K562 (cell line): ENCODE measurements at regions not wholly inside any gene's neighbourhood (a gene's known extent, or its start where the extent isn't known, plus 50 kb on each side); places are given as distances from the start of the nearest gene placed in this dataset.

Source experiments
- ATAC-seq: fragments of 200-7000 bp; cut with Tn5 transposase; 3 replicates; pipeline ENCODE4 v1.9.1; 2020; ENCODE audit warnings: moderate library complexity
- BruUV-seq: library from RNA; stranded (reverse); fragments of 400-500 nt; replicated peaks from 2 replicates; lab custom pipeline; 2021; lab: Mats Ljungman, UMichigan
- CTCF ChIA-PET: fragments of 300-600 bp; formaldehyde crosslinking; extraction: SDS; loops from one replicate; lab custom pipeline; 2021; ENCODE audit warnings: low intra/inter-chr PET ratio; lab: Yijun Ruan, JAX
- POLR2A ChIA-PET: fragments of 300-600, 350-650 bp; sonication (Branson Sonifier 250); formaldehyde crosslinking; extraction: SDS; loops from one replicate; lab custom pipeline; 2021; ENCODE audit warnings: antibody characterized with exemption, inconsistent platforms; lab: Yijun Ruan, JAX
- DNase-seq, 4 experiments: peaks; one replicate each; pipeline versions ENCODE4 v3.0.0 to v3.0.0-alpha.2; 2011 to 2018; ENCODE audit warnings: low spot score in 3 of 4, mixed read lengths in 3 of 4; ENCODE audit errors: extremely low read depth in 1 of 4
- FAIRE-seq: peaks from 2 replicates; lab custom pipeline; 2011; peaks lifted over from hg19 to GRCh38; lab: Jason Lieb, UNC
- H2AFZ ChIP-seq: 2 replicates; pipeline ENCODE4 v1.6.0; 2011; ENCODE audit warnings: low read depth, low read length, control low read depth, inconsistent platforms
- H3K27ac ChIP-seq: fragments of 200-600 bp; 3 replicates; pipeline ENCODE4 v1.8.0; 2011; ENCODE audit warnings: low read depth, mild to moderate bottlenecking, control low read depth, inconsistent platforms, low read length, moderate library complexity, mixed read lengths; ENCODE audit errors: extremely low read depth
- H3K27me3 ChIP-seq, 2 experiments: fragments of 300-600 bp in 1 of 2; 2 replicates in 1 of 2; 3 replicates in 1 of 2; pipeline versions ENCODE4 v1.6.0 to v1.8.0; 2011; ENCODE audit warnings: inconsistent platforms in 2 of 2, low read length in 2 of 2, mild to moderate bottlenecking in 1 of 2, mixed read lengths in 1 of 2, moderate library complexity in 1 of 2; ENCODE audit not compliant: control insufficient read depth in 2 of 2, insufficient read depth in 2 of 2
- H3K36me3 ChIP-seq: fragments of 300-600 bp; 3 replicates; pipeline ENCODE4 v1.8.0; 2011; ENCODE audit warnings: mild to moderate bottlenecking, low read length, inconsistent platforms; ENCODE audit not compliant: control insufficient read depth, insufficient read depth
- H3K4me1 ChIP-seq, 2 experiments: fragments of 200-600 bp in 1 of 2; replicated peaks in 1 of 2; 2 replicates in 1 of 2; 3 replicates in 1 of 2; pipeline versions ENCODE4 v1.5.1 to v1.8.0; 2011; ENCODE audit warnings: inconsistent platforms in 2 of 2, low read length in 2 of 2, mild to moderate bottlenecking in 1 of 2, mixed read lengths in 1 of 2, moderate library complexity in 1 of 2; ENCODE audit not compliant: control insufficient read depth in 2 of 2, insufficient read depth in 2 of 2
- H3K4me2 ChIP-seq: 2 replicates; pipeline ENCODE4 v1.6.1; 2011; ENCODE audit warnings: low read length, control low read depth, inconsistent platforms, mixed read lengths; ENCODE audit not compliant: insufficient read depth
- H3K4me3 ChIP-seq: fragments of 200-600 bp; sonication (generic), shearing (Covaris generic); 2 replicates; pipeline ENCODE4 v1.5.1; 2016; ENCODE audit warnings: control low read depth, inconsistent platforms
- H3K79me2 ChIP-seq: fragments of 200-600 bp; 3 replicates; pipeline ENCODE4 v1.8.0; 2011; ENCODE audit warnings: low read length, inconsistent platforms; ENCODE audit not compliant: control insufficient read depth, insufficient read depth
- H3K9ac ChIP-seq, 2 experiments: 2 replicates each; pipeline versions ENCODE4 v1.6.0 to v1.6.1; 2011; ENCODE audit warnings: low read depth in 2 of 2, low read length in 2 of 2, control low read depth in 1 of 2, inconsistent platforms in 1 of 2, mild to moderate bottlenecking in 1 of 2, mixed read lengths in 1 of 2; ENCODE audit not compliant: insufficient read depth in 1 of 2
- H3K9me1 ChIP-seq: one replicate; pipeline ENCODE4 v1.6.0; 2011; ENCODE audit warnings: inconsistent platforms, mild to moderate bottlenecking, low read length, moderate library complexity; ENCODE audit not compliant: control insufficient read depth, insufficient read depth
- H3K9me3 ChIP-seq: replicated peaks from 2 replicates; pipeline ENCODE4 v1.5.1; 2011; ENCODE audit warnings: low read depth, low read length, inconsistent platforms; ENCODE audit not compliant: control insufficient read depth, insufficient read depth
- H4K20me1 ChIP-seq: replicated peaks from 2 replicates; pipeline ENCODE4 v1.6.1; 2011; ENCODE audit warnings: low read length, inconsistent platforms, mixed read lengths; ENCODE audit not compliant: control insufficient read depth, insufficient read depth
- CEBPB ChIP-seq: fragments of 450-650 bp; IDR thresholded peaks from 2 replicates; pipeline ENCODE4 v1.6.1; 2016; ENCODE audit warnings: missing genetic modification characterization, missing compliant biosample characterization
- CEBPG ChIP-seq, 3 experiments: fragments of 200-800 bp in 1 of 3; sonication (Bioruptor generic) in 1 of 3; sonication (generic) in 1 of 3; formaldehyde crosslinking in 1 of 3; IDR thresholded peaks in 2 of 3; conservative IDR thresholded peaks in 1 of 3; 2 replicates each; pipeline versions ENCODE4 v1.6.1 to v1.8.0; 2016 to 2022; ENCODE audit warnings: missing compliant biosample characterization in 2 of 3, missing genetic modification characterization in 2 of 3, mild to moderate bottlenecking in 1 of 3, missing genetic modification reagents in 1 of 3
- CREBBP ChIP-seq: IDR thresholded peaks from one replicate; pipeline ENCODE4 v1.6.1; 2012; ENCODE audit warnings: low read depth, mild to moderate bottlenecking, control low read depth, inconsistent platforms, low read length
- DACH1 ChIP-seq: fragments of 450-650 bp; IDR thresholded peaks from 2 replicates; pipeline ENCODE4 v1.6.1; 2018; ENCODE audit not compliant: partially characterized antibody
- OTX1 ChIP-seq: fragments of 450-650 bp; formaldehyde crosslinking; IDR thresholded peaks from 2 replicates; pipeline ENCODE4 v1.4.0; 2022; ENCODE audit warnings: mild to moderate bottlenecking
- TEAD1 ChIP-seq, 2 experiments: fragments of 450-650 bp in 1 of 2; sonication (generic) in 1 of 2; formaldehyde crosslinking; IDR thresholded peaks; 2 replicates each; pipeline versions ENCODE4 v1.4.0 to v1.8.0; 2020 to 2022; ENCODE audit warnings: mild to moderate bottlenecking in 2 of 2, missing genetic modification reagents in 1 of 2
- WGBS: fragments of 100-300 bp; shearing (Covaris generic); methylation state at CpG from one replicate; pipeline ENCODE4 v1.1.6; 2016; ENCODE audit warnings: low coverage, mixed read lengths; ENCODE audit not compliant: insufficient coverage; ENCODE audit errors: missing lambda C conversion rate; 5-methylcytosine and 5-hydroxymethylcytosine counted together
- in situ Hi-C: fragments of 300-500 bp; cut with MboI; formaldehyde crosslinking; loops from 4 replicates; pipeline ENCODE4 v1.15.0; 2018; ENCODE audit warnings: inconsistent platforms, mixed read lengths
- intact Hi-C: fragments of 100-400 bp; cut with micrococcal nuclease; formaldehyde crosslinking; loops from 2 replicates; pipeline ENCODE4 v1.14.2; 2022

DNA sequence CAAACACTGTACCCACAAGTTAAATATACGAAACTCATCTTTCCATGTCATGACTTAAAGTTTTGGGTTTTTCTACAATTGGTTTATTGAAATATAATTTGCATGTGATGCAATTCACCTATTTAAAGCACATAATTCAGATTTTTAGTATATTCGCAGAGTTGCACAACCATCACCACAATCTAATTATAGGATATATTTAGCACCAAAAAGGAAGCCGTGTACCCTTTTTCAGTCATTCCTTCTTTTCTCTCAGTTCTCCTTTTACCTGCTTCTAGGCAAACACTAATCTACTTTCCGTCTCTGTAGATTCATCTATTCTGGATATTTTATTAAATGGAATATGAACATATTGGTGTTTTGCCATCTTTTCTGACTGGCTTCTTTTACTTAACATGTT lies 1458.1 kb upstream of the TENM4 start:
- 0% methylated on average over 3 of the region's 4 CpGs for WGBS
- no TSS peak for BruUV-seq
- intact Hi-C loops = no loop called here
- Histone ChIP-seq H3K27me3 (no peaks in the 10 kb centered on the region), H3K9me3 (no peaks in the 10 kb centered on the region)
- FAIRE-seq = no peak
- TF ChIP-seq CEBPG (CRISPR knock-in tag; IDR thresholded peaks at IDR 0.05) (no peak), CEBPG (tag; conservative IDR thresholded peaks at IDR 0.05 in 1 of 2, IDR thresholded peaks at IDR 0.05 in 1 of 2) (peak in 1 of 2 experiments; percentile 86; a peak in 2 of 4 replicates), TEAD1 (CRISPR knock-in tag; IDR thresholded peaks at IDR 0.05) (no peak), CEBPB (tag) (peak; percentile 57)
- TF ChIP-seq, all 486 proteins: peak for 2
- H3K27ac ChIP-seq = no peak overlapping the region
- H3K4me1 ChIP-seq = no peaks in the 10 kb centered on the region
- H3K4me2 ChIP-seq = no peak overlapping the region
- no peak overlapping the region for H3K4me3 ChIP-seq
- H3K79me2 ChIP-seq = no peaks in the 10 kb centered on the region
- ChIA-PET POLR2A (no interaction called here), CTCF (no interaction called here)
- no peaks in the 10 kb centered on the region for H4K20me1 ChIP-seq
- DNase-seq (no peak), ATAC-seq (no peak)
- no peaks in the 10 kb centered on the region for H3K36me3 ChIP-seq
- in situ Hi-C loops = no loop called here
- no peaks in the 10 kb centered on the region for H3K9me1 ChIP-seq
- no peak overlapping the region for H2AFZ ChIP-seq
- H3K9ac ChIP-seq = no peak overlapping the region

GRCh38 chr11:80886684-80887083 lies 1445.9 kb upstream of the TENM4 start:
- TF ChIP-seq CREBBP (peak; percentile 93), OTX1 (CRISPR knock-in tag) (peak; percentile 31; the same call in 1 of the 2 replicates), DACH1 (no peak)
- TF ChIP-seq, all 486 proteins: peak for 2
- no TSS peak for BruUV-seq
- no peaks in the 10 kb centered on the region for H4K20me1 ChIP-seq
- no peaks in the 10 kb centered on the region for H3K9me3 ChIP-seq
- intact Hi-C loops = no loop called here
- in situ Hi-C loops = no loop called here
- CTCF ChIA-PET = no interaction called here
- H3K9ac ChIP-seq = no peak overlapping the region
- ATAC-seq (no peak), DNase-seq (no peak), FAIRE-seq (no peak)
- H3K4me1 ChIP-seq = no peaks in the 10 kb centered on the region
- H3K27ac ChIP-seq = no peak overlapping the region
- H3K4me3 ChIP-seq = no peak overlapping the region
- H3K36me3 ChIP-seq = no peaks in the 10 kb centered on the region
- H3K4me2 ChIP-seq = no peak overlapping the region
- POLR2A ChIA-PET = no interaction called here
- H3K9me1 ChIP-seq = no peaks in the 10 kb centered on the region
- H2AFZ ChIP-seq = no peak overlapping the region
- no peaks in the 10 kb centered on the region for H3K79me2 ChIP-seq
- no peaks in the 10 kb centered on the region for H3K27me3 ChIP-seq
